K562 (cell line): ENCODE measurements at regions not wholly inside any gene's neighbourhood (a gene's known extent, or its start where the extent isn't known, plus 50 kb on each side); places are given as distances from the start of the nearest gene placed in this dataset.

ENCODE experiments used
- ATAC-seq: fragments of 200-7000 bp; cut with Tn5 transposase; 3 replicates; pipeline ENCODE4 v1.9.1; 2020; ENCODE audit warnings: moderate library complexity
- BruUV-seq: library from RNA; stranded (reverse); fragments of 400-500 nt; replicated peaks from 2 replicates; lab custom pipeline; 2021; lab: Mats Ljungman, UMichigan
- CTCF ChIA-PET: fragments of 300-600 bp; formaldehyde crosslinking; extraction: SDS; loops from one replicate; lab custom pipeline; 2021; ENCODE audit warnings: low intra/inter-chr PET ratio; lab: Yijun Ruan, JAX
- POLR2A ChIA-PET: fragments of 300-600, 350-650 bp; sonication (Branson Sonifier 250); formaldehyde crosslinking; extraction: SDS; loops from one replicate; lab custom pipeline; 2021; ENCODE audit warnings: antibody characterized with exemption, inconsistent platforms; lab: Yijun Ruan, JAX
- DNase-seq, 4 experiments: peaks; one replicate each; pipeline versions ENCODE4 v3.0.0 to v3.0.0-alpha.2; 2011 to 2018; ENCODE audit warnings: low spot score in 3 of 4, mixed read lengths in 3 of 4; ENCODE audit errors: extremely low read depth in 1 of 4
- FAIRE-seq: peaks from 2 replicates; lab custom pipeline; 2011; peaks lifted over from hg19 to GRCh38; lab: Jason Lieb, UNC
- H2AFZ ChIP-seq: 2 replicates; pipeline ENCODE4 v1.6.0; 2011; ENCODE audit warnings: low read depth, low read length, control low read depth, inconsistent platforms
- H3K27ac ChIP-seq: fragments of 200-600 bp; 3 replicates; pipeline ENCODE4 v1.8.0; 2011; ENCODE audit warnings: low read depth, mild to moderate bottlenecking, control low read depth, inconsistent platforms, low read length, moderate library complexity, mixed read lengths; ENCODE audit errors: extremely low read depth
- H3K27me3 ChIP-seq, 2 experiments: fragments of 300-600 bp in 1 of 2; 2 replicates in 1 of 2; 3 replicates in 1 of 2; pipeline versions ENCODE4 v1.6.0 to v1.8.0; 2011; ENCODE audit warnings: inconsistent platforms in 2 of 2, low read length in 2 of 2, mild to moderate bottlenecking in 1 of 2, mixed read lengths in 1 of 2, moderate library complexity in 1 of 2; ENCODE audit not compliant: control insufficient read depth in 2 of 2, insufficient read depth in 2 of 2
- H3K36me3 ChIP-seq: fragments of 300-600 bp; 3 replicates; pipeline ENCODE4 v1.8.0; 2011; ENCODE audit warnings: mild to moderate bottlenecking, low read length, inconsistent platforms; ENCODE audit not compliant: control insufficient read depth, insufficient read depth
- H3K4me1 ChIP-seq, 2 experiments: fragments of 200-600 bp in 1 of 2; replicated peaks in 1 of 2; 2 replicates in 1 of 2; 3 replicates in 1 of 2; pipeline versions ENCODE4 v1.5.1 to v1.8.0; 2011; ENCODE audit warnings: inconsistent platforms in 2 of 2, low read length in 2 of 2, mild to moderate bottlenecking in 1 of 2, mixed read lengths in 1 of 2, moderate library complexity in 1 of 2; ENCODE audit not compliant: control insufficient read depth in 2 of 2, insufficient read depth in 2 of 2
- H3K4me2 ChIP-seq: 2 replicates; pipeline ENCODE4 v1.6.1; 2011; ENCODE audit warnings: low read length, control low read depth, inconsistent platforms, mixed read lengths; ENCODE audit not compliant: insufficient read depth
- H3K4me3 ChIP-seq: fragments of 200-600 bp; sonication (generic), shearing (Covaris generic); 2 replicates; pipeline ENCODE4 v1.5.1; 2016; ENCODE audit warnings: control low read depth, inconsistent platforms
- H3K79me2 ChIP-seq: fragments of 200-600 bp; 3 replicates; pipeline ENCODE4 v1.8.0; 2011; ENCODE audit warnings: low read length, inconsistent platforms; ENCODE audit not compliant: control insufficient read depth, insufficient read depth
- H3K9ac ChIP-seq, 2 experiments: 2 replicates each; pipeline versions ENCODE4 v1.6.0 to v1.6.1; 2011; ENCODE audit warnings: low read depth in 2 of 2, low read length in 2 of 2, control low read depth in 1 of 2, inconsistent platforms in 1 of 2, mild to moderate bottlenecking in 1 of 2, mixed read lengths in 1 of 2; ENCODE audit not compliant: insufficient read depth in 1 of 2
- H3K9me1 ChIP-seq: one replicate; pipeline ENCODE4 v1.6.0; 2011; ENCODE audit warnings: inconsistent platforms, mild to moderate bottlenecking, low read length, moderate library complexity; ENCODE audit not compliant: control insufficient read depth, insufficient read depth
- H3K9me3 ChIP-seq: replicated peaks from 2 replicates; pipeline ENCODE4 v1.5.1; 2011; ENCODE audit warnings: low read depth, low read length, inconsistent platforms; ENCODE audit not compliant: control insufficient read depth, insufficient read depth
- H4K20me1 ChIP-seq: replicated peaks from 2 replicates; pipeline ENCODE4 v1.6.1; 2011; ENCODE audit warnings: low read length, inconsistent platforms, mixed read lengths; ENCODE audit not compliant: control insufficient read depth, insufficient read depth
- CBX5 ChIP-seq: IDR thresholded peaks from 2 replicates; pipeline ENCODE4 v1.6.1; 2014; ENCODE audit warnings: low read depth, borderline replicate concordance
- GABPB1 ChIP-seq: sonication (generic); formaldehyde crosslinking; IDR thresholded peaks from 2 replicates; pipeline ENCODE4 v1.8.0; 2022; ENCODE audit warnings: mild to moderate bottlenecking, missing genetic modification reagents
- JUND ChIP-seq, 2 experiments: IDR thresholded peaks; 2 replicates in 1 of 2; 3 replicates in 1 of 2; pipeline ENCODE4 v1.6.1; 2011; ENCODE audit warnings: borderline replicate concordance in 2 of 2, low read depth in 2 of 2, low read length in 2 of 2, improper control_type of control experiment in 1 of 2, missing biosample characterization in 1 of 2, missing genetic modification characterization in 1 of 2, missing genetic modification reagents in 1 of 2
- L3MBTL2 ChIP-seq: fragments of 450-650 bp; IDR thresholded peaks from 2 replicates; pipeline ENCODE4 v1.6.1; 2016; ENCODE audit warnings: mild to moderate bottlenecking, moderate library complexity
- NRF1 ChIP-seq, 2 experiments: fragments of 450-650 bp; IDR thresholded peaks in 1 of 2; conservative IDR thresholded peaks in 1 of 2; 2 replicates each; pipeline ENCODE4 v1.6.1; 2014; ENCODE audit warnings: mild to moderate bottlenecking in 2 of 2
- RAD21 ChIP-seq, 2 experiments: fragments of 250-450 bp in 1 of 2; fragments of 450-650 bp in 1 of 2; sonication (Bioruptor Pico) in 1 of 2; formaldehyde crosslinking in 1 of 2; IDR thresholded peaks in 1 of 2; conservative IDR thresholded peaks in 1 of 2; 2 replicates each; pipeline versions ENCODE4 v1.4.0 to v1.8.0; 2020 to 2022; ENCODE audit warnings: mild to moderate bottlenecking in 2 of 2, moderate library complexity in 1 of 2
- SNIP1 ChIP-seq: fragments of 450-650 bp; IDR thresholded peaks from 2 replicates; pipeline ENCODE4 v1.7.1; 2017; ENCODE audit warnings: low read depth, mild to moderate bottlenecking
- STAG1 ChIP-seq: sonication (generic); formaldehyde crosslinking; IDR thresholded peaks from 2 replicates; pipeline ENCODE4 v1.5.0; 2020; ENCODE audit warnings: missing genetic modification reagents, borderline replicate concordance
- TEAD4 ChIP-seq, 2 experiments: sonication (generic) in 1 of 2; formaldehyde crosslinking in 1 of 2; IDR thresholded peaks; 2 replicates each; pipeline versions ENCODE4 v1.6.1 to v1.8.0; 2012 to 2022; ENCODE audit warnings: borderline replicate concordance in 1 of 2, inconsistent platforms in 1 of 2, low read length in 1 of 2, mild to moderate bottlenecking in 1 of 2, missing genetic modification reagents in 1 of 2
- ZNF551 ChIP-seq: fragments of 250-450 bp; sonication (Bioruptor Pico); IDR thresholded peaks from 2 replicates; pipeline ENCODE4 v1.5.0; 2021; ENCODE audit warnings: mild to moderate bottlenecking, moderate library complexity
- WGBS: fragments of 100-300 bp; shearing (Covaris generic); methylation state at CpG from one replicate; pipeline ENCODE4 v1.1.6; 2016; ENCODE audit warnings: low coverage, mixed read lengths; ENCODE audit not compliant: insufficient coverage; ENCODE audit errors: missing lambda C conversion rate; 5-methylcytosine and 5-hydroxymethylcytosine counted together
- in situ Hi-C: fragments of 300-500 bp; cut with MboI; formaldehyde crosslinking; loops from 4 replicates; pipeline ENCODE4 v1.15.0; 2018; ENCODE audit warnings: inconsistent platforms, mixed read lengths
- intact Hi-C: fragments of 100-400 bp; cut with micrococcal nuclease; formaldehyde crosslinking; loops from 2 replicates; pipeline ENCODE4 v1.14.2; 2022
- TF ChIP-seq, protein P1 (sequence below): fragments of 250-450 bp; sonication (Bioruptor Pico); IDR thresholded peaks from 2 replicates; pipeline ENCODE4 v1.9.0; 2021; ENCODE audit warnings: mild to moderate bottlenecking
- TF ChIP-seq, protein P2 (sequence below): fragments of 200-800 bp; sonication (Bioruptor generic); IDR thresholded peaks from 2 replicates; pipeline ENCODE4 v1.6.1; 2016; ENCODE audit warnings: missing genetic modification characterization, missing compliant biosample characterization
- TF ChIP-seq, protein P3 (sequence below): fragments of 450-650 bp; IDR thresholded peaks from 2 replicates; pipeline ENCODE4 v1.6.1; 2016; ENCODE audit warnings: borderline replicate concordance

DNA sequence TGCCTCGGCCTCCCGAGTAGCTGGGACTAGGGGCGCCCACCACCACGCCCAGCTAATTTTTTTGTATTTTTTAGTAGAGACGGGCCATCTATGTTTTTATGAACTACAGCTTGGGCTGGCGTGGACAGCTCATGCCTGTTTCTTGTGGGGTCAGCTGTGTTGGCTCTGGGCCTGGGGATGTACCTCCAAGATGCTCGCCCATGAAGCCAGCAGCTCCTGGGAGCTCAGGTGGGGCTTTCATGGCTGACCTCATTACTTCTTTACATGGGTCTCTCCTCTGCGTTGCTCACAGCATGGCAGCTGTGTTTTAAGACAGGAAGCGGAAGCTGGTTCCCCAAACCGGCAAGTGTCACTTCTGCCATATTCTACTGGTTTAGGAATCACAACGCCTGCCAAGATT lies 203.1 kb downstream of the SOX11 start:
- no peak overlapping the region for H2AFZ ChIP-seq

More for the DNA sequence above, 203.1 kb downstream of the SOX11 start:
- DNase-seq (no peak), FAIRE-seq (no peak), ATAC-seq (no peak)
- Histone ChIP-seq H3K4me2 (no peak overlapping the region), H3K36me3 (no peaks in the 10 kb centered on the region), H3K27me3 (no peaks in the 10 kb centered on the region), H3K79me2 (no peaks in the 10 kb centered on the region), H3K9me1 (no peaks in the 10 kb centered on the region), H3K4me1 (no peaks in the 10 kb centered on the region), H3K9me3 (no peaks in the 10 kb centered on the region), H3K27ac (no peak overlapping the region), H4K20me1 (no peaks in the 10 kb centered on the region), H3K9ac (no peak overlapping the region)
- BruUV-seq: no TSS peak
- POLR2A ChIA-PET: interaction anchor here (0.7 kb wide), 2 partner anchors 109 to 200 kb away, joined by 3 read pairs; no protein-coding TSS in a partner anchor
- WGBS: 0% methylated on average over 11 of the region's 11 CpGs
- intact Hi-C loops (no loop called here), in situ Hi-C loops (no loop called here)
- CTCF ChIA-PET: no interaction called here
- TF ChIP-seq STAG1 (CRISPR knock-in tag) (no peak), SNIP1 (no peak), RAD21 (CRISPR knock-in tag; conservative IDR thresholded peaks at IDR 0.05 in 1 of 2, IDR thresholded peaks at IDR 0.05 in 1 of 2) (no peak), CBX5 (no peak), TEAD4 (IDR thresholded peaks at IDR 0.05; ENCODE audit: low read length) (no peak), TEAD4 (CRISPR knock-in tag; IDR thresholded peaks at IDR 0.05; ENCODE audit: borderline replicate concordance) (no peak), JUND (IDR thresholded peaks at IDR 0.05; ENCODE audit: borderline replicate concordance, low read depth, low read length) (no peak), JUND (tag; IDR thresholded peaks at IDR 0.05; ENCODE audit: borderline replicate concordance, low read depth, low read length) (no peak), L3MBTL2 (no peak), NRF1 (conservative IDR thresholded peaks at IDR 0.05 in 1 of 2, IDR thresholded peaks at IDR 0.05 in 1 of 2) (no peak), ZNF551 (no peak), GABPB1 (no peak)
- TF ChIP-seq, protein P1, sequence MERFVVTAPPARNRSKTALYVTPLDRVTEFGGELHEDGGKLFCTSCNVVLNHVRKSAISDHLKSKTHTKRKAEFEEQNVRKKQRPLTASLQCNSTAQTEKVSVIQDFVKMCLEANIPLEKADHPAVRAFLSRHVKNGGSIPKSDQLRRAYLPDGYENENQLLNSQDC: no peak
- TF ChIP-seq, protein P2, sequence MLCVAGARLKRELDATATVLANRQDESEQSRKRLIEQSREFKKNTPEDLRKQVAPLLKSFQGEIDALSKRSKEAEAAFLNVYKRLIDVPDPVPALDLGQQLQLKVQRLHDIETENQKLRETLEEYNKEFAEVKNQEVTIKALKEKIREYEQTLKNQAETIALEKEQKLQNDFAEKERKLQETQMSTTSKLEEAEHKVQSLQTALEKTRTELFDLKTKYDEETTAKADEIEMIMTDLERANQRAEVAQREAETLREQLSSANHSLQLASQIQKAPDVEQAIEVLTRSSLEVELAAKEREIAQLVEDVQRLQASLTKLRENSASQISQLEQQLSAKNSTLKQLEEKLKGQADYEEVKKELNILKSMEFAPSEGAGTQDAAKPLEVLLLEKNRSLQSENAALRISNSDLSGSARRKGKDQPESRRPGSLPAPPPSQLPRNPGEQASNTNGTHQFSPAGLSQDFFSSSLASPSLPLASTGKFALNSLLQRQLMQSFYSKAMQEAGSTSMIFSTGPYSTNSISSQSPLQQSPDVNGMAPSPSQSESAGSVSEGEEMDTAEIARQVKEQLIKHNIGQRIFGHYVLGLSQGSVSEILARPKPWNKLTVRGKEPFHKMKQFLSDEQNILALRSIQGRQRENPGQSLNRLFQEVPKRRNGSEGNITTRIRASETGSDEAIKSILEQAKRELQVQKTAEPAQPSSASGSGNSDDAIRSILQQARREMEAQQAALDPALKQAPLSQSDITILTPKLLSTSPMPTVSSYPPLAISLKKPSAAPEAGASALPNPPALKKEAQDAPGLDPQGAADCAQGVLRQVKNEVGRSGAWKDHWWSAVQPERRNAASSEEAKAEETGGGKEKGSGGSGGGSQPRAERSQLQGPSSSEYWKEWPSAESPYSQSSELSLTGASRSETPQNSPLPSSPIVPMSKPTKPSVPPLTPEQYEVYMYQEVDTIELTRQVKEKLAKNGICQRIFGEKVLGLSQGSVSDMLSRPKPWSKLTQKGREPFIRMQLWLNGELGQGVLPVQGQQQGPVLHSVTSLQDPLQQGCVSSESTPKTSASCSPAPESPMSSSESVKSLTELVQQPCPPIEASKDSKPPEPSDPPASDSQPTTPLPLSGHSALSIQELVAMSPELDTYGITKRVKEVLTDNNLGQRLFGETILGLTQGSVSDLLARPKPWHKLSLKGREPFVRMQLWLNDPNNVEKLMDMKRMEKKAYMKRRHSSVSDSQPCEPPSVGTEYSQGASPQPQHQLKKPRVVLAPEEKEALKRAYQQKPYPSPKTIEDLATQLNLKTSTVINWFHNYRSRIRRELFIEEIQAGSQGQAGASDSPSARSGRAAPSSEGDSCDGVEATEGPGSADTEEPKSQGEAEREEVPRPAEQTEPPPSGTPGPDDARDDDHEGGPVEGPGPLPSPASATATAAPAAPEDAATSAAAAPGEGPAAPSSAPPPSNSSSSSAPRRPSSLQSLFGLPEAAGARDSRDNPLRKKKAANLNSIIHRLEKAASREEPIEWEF (CRISPR knock-in tag): no peak
- TF ChIP-seq, protein P3, sequence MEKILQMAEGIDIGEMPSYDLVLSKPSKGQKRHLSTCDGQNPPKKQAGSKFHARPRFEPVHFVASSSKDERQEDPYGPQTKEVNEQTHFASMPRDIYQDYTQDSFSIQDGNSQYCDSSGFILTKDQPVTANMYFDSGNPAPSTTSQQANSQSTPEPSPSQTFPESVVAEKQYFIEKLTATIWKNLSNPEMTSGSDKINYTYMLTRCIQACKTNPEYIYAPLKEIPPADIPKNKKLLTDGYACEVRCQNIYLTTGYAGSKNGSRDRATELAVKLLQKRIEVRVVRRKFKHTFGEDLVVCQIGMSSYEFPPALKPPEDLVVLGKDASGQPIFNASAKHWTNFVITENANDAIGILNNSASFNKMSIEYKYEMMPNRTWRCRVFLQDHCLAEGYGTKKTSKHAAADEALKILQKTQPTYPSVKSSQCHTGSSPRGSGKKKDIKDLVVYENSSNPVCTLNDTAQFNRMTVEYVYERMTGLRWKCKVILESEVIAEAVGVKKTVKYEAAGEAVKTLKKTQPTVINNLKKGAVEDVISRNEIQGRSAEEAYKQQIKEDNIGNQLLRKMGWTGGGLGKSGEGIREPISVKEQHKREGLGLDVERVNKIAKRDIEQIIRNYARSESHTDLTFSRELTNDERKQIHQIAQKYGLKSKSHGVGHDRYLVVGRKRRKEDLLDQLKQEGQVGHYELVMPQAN: no peak
- TF ChIP-seq, all 486 proteins: peak for 0
- no peak overlapping the region for H3K4me3 ChIP-seq
